NCI-H146 (cell line): ENCODE measurements at regions not wholly inside any gene's neighbourhood (a gene's known extent, or its start where the extent isn't known, plus 50 kb on each side); places are given as distances from the start of the nearest gene placed in this dataset.

Source experiments
- DNase-seq: peaks from one replicate; lab custom pipeline; 2025; lab: John Stamatoyannopoulos, UW

DNA sequence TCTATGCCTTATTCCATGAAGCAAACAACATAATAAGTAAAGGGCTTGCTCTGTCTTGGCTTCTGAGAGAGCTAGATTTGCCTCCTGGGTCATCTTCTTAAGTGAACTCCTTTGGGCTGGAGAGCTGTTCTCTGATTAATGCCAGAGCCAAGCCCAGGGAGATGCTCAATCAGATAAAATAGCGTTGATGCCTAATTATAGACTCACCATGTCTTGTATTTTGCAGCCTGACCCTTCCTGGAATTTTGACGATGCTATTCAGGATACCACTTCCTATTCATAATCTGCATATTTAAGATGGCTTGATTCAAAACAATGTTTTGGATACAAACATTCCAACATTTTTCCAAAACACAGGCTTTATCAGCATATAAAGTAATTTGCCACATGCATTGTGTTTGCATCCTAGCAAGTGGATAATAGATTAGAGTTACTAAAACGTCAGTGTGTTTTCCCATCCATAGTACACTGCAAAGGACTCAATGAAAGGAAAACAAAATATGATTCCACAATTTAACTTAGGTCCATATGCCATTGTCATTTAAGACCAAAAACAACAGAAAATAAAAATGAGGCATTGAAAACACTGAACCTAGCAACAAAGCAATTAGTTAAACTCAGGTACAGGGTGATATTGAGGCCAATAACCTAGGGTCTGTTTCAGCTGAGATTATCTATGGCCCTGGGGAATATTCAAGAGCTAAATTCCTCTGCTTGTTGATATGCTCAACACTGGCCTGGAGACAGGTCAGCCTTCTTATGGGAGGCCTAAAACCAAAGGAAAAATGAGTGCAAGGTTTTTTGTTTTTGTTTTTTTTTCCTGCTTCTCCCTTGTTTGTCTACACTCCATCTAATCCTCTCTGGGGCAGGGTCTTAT, 184.2 kb upstream of the FOXN3 start:
- DNase-seq, result no peak

DNA sequence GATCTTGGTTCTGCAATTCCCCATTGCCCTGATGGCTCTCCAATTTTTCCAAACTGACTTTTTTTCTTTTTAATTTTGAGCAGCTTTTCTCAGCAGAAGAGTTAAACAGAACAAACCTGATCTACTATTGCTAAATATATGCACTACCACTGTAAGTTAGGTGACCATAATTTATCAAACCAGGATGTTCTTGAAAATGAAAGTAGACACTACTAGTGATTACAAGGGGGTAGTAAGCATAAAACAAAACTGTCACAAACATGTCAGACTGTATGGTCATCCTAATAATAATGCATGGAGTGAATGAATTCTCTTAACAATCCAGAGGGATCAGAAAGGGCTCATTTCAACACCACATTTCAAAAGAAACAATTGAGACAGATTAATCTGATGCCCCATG, 183.0 kb upstream of the FOXN3 start:
- DNase-seq, result no peak

DNA sequence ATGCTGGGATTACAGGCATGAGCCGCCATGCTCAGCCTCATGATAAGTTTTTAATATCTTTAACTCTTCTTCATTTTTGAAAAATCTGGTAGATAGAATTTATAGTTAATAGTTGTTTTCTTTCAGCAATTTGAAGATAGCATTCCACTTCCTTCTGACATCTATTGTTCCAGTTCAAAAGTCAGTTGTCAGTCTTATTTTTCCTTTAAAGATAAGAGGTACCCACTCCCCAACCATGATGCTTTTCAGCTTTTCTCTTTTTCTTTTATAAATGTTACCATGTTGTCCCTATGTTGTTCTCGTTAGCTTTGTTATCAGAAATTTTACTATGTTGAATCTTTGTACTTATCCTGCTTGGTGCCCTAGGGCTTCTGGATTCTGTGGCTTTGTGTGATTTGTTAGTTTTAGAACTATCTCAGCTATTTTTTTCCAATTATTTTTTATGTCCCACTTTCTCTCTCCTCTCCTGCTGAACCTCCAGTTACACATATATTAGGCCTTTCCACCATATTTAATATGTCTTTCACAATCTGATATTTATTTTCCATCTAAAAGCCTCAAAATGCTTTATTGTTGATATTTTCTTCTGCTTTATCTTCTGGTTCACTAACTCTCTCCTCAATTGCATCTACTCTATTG, 181.6 kb upstream of the FOXN3 start:
- no peak for DNase-seq

DNA sequence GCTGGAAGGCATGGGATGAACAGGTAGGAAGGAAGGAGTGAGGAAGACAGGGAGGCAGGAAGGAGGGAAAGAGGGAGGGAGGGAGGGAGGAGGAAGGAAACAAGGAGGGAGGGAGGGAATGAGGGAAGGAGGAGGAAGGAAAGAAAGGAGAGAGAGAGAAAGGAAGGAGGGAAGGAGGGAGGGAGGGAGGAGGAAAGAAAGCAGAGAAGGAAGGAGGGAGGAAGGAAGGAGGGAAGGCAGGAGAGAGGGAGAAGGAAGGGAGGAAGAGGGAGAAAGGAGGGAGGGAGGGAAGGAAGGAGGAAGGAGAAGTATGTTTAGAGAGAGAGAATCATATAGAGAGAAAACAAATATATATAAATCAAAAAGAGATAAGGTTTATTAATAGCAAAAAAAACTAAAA, 175.9 kb upstream of the FOXN3 start:
- no peak for DNase-seq

DNA sequence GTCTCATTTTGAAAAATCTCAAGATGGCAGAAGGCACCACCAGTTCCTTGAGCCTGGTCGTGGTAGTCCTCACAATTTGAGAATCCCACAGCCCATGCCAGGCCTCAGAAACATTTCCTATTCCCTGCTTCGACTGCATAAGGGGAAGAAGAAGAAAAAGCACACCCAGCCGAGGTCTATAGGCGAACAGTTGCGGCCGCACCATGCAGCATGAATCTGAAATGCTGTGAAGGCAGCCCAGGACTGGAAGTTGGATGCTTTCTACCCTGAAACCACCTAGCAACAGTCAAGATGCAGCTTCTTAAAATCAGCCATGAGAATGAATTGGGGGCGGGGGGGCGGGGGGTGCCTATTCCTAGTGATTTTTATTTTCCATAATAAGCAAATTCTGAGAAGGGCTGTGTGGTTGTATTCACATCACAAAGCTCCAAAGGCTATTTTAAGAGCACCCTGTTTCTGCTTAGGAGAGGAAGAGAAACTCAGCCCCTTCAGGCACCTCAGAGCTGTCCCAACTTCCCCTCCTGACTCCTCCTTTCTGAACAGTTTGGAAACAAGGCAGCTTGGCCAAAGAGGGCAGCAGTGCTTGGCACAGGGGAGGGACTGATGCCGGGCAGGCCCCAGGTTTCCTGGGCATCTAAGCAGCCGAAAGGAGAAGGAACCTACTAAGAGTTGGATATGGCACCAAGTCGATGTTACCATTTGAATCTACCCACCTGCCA, 172.5 kb upstream of the FOXN3 start:
- DNase-seq, result no peak

DNA sequence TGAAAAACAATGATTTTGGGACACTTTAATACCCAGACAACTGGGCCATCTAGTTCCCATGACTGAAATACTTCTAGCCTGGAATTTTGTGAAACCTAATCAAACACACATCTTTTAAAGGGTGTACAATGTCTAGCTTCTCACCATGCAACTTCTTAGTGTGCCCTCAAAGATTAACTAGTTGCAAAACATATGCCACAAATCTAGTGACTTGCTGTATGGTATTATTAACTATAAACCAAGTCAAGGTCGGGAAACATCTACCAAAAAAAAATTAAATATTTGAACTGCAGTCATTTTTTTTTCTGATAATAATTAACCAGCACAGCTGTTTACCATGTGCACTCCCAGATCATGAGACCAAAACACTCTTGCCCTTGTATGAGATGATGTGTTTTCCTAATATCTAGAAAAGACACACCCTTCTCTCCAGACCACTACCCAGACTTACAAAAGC, 171.8 kb upstream of the FOXN3 start:
- DNase-seq, result no peak

DNA sequence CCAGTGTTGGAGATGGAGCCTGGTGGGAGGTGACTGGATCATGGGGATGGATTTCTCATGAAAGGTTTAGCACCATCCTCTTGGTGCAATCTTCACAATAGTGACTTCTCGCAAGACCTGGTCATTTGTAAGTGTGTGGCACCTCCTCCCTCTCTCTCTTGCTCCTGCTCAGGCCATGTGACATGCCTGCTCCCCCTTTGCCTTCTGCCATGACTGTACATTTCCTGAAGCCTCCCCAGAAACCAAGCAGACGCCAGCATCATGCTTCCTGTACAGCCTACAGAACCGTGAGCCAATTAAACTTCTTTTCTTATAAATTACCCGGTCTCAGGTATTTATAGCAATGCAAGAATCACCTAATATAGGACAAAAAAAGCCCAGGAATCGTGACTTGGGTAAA, 171.0 kb upstream of the FOXN3 start:
- DNase-seq, result no peak

DNA sequence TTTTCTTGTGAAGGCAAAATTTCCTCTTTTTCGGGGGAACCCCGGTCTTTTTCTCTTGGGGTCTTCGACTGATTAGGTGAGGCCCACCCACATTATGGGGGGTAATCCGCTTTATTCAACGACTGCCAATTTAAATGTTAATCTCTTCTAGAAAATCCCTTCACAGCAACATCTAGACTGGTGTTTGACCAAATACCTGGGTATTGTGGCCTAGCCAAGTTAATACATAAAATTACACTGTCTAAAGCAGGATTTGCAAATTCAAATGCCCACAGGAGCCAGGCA, 170.0 kb upstream of the FOXN3 start:
- no peak for DNase-seq

DNA sequence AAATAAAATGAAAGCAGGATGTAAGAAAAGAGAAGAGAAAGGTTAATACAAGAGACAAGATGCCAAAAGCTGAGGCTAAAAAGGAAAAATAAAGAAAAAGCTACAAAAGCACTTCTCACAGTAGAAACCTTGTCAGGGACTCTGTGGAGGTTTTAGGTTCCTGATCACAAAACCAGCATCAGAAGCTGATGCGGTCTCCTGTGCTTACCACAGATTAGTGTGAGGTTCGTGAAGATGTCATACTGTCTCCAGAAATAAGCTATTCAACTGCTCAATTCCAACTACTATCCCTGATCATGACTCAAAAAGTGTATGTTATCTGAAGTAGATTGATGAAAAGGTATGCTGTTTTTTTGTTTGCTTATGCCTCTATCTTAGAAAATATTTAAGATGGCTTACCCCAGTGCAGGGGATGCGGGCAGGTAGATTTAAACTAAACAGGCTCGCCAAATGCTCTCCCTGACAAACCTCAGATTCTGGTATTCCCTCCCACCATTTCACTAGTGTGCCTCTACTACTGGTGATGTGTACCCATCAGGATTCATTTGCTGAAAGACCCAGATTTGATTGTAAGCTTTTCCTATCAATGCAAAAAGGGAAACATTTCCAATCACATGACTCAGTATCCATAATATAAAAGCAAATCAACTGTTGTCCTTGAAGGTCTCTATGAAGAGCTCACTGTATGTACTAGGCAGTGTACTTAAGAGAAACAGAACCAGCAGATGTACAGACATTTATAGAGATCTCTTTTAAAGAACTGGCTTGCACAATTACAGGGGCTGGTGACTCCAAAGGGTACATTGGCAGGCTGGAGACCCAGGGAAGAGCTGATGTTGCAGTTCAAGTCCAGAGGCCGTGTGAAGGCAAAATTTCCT, 169.5 kb upstream of the FOXN3 start:
- DNase-seq, result no peak

DNA sequence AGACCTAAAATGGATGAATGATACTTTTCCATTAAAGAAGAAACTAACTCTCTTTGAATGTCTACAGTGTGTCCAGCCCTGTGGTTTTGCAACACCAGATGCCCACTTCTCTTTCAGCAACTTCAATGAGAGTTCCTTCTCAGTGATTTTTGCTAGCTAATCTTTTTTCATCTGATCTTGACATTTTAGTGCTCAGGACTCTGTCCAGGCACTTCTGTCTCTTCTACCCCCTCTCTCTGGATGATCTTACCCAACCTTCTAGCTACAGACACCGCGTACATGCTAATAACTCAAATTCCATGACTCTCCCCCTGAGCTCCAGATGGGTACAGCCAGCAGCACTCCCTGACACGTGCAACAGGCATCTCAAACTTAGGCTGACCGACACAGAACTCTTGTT, 161.1 kb upstream of the FOXN3 start:
- no peak for DNase-seq

DNA sequence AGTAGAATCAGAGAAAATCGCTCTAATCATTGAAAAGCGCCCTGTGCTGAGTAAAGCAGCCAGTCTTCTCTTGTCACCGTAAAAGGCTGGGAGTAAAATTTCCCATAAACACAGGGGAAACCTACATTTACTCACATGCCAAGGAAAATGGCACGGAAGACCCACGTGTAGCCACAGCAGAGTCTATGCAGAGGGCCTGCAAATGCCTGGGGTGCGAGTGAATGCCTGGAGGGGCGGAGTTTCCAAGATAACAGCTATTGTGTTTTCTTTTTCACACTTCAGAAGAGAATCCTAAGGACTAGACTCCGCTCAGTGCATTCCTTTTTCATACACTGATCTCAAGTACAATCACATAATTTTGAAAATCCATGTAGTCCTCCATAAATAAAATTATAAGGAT, 159.9 kb upstream of the FOXN3 start:
- DNase-seq, result no peak

DNA sequence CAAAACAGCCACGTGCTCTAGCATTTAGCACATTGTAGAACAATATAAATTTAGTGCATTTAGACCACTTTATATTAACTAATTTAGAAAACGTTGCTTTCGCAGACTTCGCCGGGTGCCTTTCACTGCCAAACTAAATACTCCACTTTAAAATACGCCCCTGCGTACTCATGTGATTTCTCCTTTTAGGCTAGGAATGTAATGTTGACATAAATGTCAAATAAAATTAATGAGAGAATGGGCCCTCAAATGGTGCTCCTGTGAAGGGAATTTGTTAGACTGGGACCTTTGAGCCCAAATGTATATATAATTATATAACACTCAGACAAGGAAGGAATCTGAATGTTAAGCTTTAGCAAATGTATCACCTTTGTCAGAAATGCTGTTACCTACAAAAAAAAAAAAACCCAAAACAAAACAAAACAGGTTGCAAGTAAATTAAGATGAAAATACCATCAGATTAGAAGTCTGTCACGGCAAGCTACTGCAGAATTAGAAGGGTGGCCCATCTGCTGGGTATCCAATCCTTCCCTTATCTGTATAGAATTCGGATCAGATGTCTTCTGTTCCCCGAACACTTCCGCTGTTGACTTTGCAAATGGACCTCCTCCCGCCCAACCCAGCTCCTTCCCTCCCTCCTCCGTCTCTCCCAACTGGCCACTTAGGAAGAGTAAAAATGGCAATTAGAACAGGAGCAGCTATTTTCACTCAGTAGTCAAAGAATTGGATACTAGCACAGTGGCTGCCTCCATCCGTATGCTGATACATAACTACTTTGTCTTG, 159.3 kb upstream of the FOXN3 start:
- DNase-seq, result peak; percentile 61

DNA sequence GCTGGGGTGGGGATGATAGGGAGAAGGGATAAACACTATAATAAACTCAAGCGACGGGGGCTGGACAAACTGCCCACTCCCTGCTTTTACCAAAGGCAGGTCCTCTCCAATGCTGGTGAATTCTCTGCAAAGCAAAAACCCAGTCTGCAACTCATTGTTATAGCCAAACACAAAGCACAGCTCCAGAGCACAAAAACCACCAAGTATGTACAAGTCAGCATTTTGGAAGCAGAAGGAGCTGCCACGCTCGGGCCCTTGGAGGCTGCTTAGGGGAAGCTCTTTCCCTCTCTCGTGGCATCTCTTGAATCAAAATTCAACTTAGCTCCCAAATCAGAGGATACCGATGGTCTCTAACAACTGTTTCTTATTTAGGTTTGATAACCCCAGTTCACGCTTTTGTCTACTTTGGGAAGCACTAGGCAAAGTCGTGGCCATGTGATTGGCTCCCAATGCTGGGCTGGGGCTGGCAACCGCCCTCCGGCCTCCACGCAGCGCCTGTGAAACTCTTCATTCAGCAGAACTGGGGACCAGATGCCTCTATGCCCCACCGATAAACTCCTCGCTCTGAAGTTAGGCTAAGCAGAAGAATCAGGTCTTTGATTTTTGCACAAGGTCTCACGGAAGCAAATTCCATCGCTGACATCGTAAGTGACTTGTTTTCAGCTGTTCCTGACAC, 158.5 kb upstream of the FOXN3 start:
- no peak for DNase-seq

DNA sequence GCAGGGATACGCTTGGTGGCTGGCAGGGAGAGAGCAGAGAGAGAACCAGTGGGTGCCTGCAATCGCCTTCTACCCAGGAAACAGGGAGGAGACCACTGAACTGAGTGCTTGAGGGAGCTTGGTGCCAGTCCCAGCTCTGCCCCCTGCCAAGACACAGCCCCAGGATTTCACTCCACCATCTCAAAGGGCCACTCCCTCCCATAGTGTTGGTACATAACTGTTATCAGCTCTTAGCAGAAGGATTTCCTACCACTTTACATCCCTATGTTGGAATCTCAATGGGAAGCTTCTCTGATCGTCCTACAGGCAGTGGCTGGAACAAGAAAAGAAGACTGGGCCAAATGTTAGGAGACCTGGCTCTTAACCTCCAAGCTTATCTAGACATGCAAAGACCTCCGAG, 157.4 kb upstream of the FOXN3 start:
- no peak for DNase-seq

DNA sequence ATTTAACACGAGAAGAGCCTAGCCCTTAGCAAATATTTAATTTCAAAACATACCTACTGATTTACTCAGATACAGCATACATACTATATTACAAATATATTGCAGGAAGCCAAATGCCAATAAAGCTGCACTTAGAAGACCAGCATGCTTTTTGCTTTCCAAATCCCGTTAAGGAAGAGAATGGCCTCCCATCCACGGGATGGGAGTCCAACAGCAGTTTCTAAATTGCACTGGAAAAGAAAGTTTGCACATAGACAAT, 156.3 kb upstream of the FOXN3 start:
- no peak for DNase-seq

DNA sequence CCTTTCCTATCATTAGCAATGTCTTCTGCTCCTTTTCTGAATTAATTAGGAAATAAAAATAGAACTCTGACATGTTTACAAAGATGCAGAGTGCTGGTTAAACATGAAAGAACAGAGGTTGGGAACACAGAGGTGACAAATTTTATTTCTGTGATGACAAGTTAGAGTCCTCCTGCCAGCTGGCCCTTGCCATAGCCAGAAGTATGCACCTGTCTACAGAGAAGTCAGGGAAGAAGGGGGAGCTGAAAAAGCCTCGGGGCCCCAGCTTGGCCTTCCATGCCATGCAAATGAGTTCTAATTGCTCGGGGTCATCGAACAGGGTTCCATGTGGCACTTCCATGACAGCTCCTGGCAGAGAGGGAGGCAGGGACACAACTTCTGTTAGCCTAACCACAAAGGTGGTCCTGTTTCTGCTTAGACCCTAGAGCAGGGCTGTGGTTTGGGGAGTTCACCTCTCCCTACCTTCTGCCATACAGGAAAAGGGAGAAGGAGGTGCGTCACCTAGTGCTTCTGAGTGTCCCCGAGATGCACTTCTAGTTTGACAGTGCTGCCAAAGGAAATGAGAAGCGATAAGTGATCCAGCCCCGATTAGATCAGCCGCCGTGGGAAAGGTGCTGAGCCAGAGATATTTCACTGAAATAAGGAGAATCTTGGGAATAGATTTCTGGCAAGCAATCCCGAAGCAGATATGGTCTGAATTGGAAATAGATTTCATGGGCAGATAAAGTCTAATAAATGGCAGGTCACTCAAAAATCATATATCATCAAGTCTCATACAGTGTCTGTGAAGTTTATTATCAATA, 155.8 kb upstream of the FOXN3 start:
- no peak for DNase-seq

DNA sequence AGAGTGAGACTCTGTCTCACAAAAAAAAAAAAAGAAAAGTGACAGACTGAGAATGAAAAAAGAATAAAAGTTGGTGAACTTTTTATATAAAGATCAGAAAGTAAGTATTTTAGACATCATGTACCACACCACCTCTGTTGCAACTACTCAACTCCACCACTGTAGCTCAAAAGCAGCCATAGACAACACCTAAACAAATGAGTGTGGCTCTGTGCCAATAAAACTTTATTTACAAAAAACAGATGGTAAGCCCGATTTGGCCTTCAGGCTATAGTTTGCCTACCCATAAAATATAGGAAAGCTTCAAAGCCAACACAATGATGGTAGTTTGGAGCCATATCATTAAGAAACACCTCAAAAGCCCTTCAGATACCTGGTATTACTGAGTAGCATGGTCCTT, 154.5 kb upstream of the FOXN3 start:
- no peak for DNase-seq

DNA sequence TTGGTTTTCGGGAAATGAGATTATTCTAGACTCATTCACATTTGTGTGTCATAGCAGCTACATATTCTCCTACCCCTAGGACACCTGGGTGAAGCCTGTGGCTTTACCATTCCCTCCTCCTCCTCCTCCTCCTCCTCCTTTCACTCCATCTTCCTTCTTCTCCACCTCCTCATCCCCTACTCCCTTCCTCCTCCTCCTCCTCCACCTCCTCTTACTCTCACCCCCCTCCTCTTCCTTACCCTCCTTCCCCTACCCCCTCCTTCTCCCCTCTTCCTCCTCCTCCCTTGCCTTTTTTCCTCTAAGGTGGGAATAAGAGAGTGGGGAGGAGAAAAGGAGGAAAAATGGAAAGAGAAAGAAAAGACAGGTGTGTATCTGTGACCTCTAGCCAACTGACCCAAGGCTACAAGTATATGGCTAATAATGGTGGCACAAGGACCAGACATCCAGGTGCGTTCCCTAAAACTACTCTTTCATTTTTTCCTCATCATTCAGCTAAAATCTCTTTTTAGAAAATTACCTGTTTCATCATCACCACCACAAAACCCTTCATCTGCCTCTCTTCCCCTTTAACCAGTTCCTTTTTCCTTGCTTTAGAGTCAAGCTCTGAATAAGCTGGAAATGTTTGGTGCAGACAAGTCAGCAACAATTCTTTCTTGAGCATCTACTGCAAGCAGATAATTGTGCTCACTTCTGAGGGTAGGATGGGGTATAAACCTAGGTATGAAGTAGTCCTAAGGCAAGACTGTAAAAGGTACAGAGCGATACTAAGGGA, 149.8 kb upstream of the FOXN3 start:
- no peak for DNase-seq

DNA sequence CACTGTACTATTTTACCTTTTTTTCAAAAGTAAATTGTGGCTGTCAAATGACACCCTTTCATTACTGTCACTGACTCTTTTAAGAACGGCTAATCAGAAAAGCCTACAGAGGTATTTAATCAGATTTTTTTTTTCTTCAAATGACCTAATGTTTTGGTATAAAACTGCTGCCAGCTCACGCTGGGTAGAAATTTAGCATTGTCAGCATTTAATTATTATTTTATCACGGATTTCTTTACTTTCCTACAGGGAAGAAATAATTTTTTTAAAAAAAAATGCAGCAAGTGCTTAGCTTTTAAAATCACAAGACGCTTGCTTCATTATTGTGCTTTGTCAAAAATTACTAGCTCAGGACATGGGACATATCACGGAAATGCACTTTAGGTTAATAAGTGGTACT, 149.1 kb upstream of the FOXN3 start:
- no peak for DNase-seq

DNA sequence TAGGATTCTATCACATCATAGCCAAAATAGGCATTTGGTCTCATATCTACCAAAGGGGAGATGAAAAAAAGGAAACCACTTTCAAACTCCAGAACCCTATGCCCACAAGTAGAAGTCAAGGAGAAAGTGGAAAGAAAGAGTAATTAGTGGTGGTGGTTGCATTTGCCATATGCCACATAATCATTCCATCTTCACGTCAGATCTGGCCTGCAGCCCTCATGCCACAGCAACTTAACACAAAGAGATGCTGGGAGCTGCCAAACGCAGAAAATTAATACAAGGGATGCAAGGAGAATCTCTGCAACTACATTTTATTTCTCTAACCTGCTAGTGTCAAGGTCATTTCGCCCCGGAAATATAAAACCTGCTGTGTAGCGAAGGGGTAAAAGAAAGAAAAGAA, 148.6 kb upstream of the FOXN3 start:
- DNase-seq, result no peak
